ENCODE measurements at regions not wholly inside any gene's neighbourhood (a gene's known extent, or its start where the extent isn't known, plus 50 kb on each side); places are given as distances from the start of the nearest gene placed in this dataset.

DNA sequence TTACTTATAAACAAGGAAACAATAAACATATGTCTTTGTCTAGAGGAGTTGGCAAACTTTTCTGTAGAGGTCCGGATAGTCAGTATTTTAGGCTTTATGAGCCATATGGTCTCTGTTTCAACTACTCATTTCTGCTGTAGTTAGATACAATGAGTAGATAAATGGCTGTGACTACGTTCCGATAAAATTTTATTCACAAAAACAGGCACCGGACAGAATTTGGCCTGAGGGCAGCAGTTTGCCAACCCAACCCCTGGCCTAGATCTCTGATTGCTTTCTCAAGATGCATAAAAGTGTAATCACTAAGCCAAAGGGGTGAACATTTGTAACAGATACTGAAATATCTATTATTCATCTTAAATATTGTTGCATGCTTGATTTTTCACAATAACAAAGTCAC, 123.1 kb upstream of the ESRRG start:
- TF ChIP-seq, protein P1, sequence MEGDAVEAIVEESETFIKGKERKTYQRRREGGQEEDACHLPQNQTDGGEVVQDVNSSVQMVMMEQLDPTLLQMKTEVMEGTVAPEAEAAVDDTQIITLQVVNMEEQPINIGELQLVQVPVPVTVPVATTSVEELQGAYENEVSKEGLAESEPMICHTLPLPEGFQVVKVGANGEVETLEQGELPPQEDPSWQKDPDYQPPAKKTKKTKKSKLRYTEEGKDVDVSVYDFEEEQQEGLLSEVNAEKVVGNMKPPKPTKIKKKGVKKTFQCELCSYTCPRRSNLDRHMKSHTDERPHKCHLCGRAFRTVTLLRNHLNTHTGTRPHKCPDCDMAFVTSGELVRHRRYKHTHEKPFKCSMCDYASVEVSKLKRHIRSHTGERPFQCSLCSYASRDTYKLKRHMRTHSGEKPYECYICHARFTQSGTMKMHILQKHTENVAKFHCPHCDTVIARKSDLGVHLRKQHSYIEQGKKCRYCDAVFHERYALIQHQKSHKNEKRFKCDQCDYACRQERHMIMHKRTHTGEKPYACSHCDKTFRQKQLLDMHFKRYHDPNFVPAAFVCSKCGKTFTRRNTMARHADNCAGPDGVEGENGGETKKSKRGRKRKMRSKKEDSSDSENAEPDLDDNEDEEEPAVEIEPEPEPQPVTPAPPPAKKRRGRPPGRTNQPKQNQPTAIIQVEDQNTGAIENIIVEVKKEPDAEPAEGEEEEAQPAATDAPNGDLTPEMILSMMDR (conservative IDR thresholded peaks at IDR 0.05; ENCODE audit: low read length) = no peak
- TF ChIP-seq EZH2phosphoT487 (IDR thresholded peaks at IDR 0.05; ENCODE audit: borderline replicate concordance, low read depth, low read length) = no peak

All from OCI-LY7 (cell line).